ELR (cell line): ENCODE measurements at regions not wholly inside any gene's neighbourhood (a gene's known extent, or its start where the extent isn't known, plus 50 kb on each side); places are given as distances from the start of the nearest gene placed in this dataset.

ENCODE experiments used
- DNase-seq: peaks from one replicate; pipeline ENCODE4 v3.0.0-alpha.2; 2015; ENCODE audit warnings: low read depth

GRCh38 chr11:112587664-112588063 is 327.0 kb upstream of the PLET1 start:
- DNase-seq: no peak

- peak; percentile 84 for DNase-seq
These were observed 327.6 kb upstream of the PLET1 start for GRCh38 chr11:112588252-112588694.

DNA sequence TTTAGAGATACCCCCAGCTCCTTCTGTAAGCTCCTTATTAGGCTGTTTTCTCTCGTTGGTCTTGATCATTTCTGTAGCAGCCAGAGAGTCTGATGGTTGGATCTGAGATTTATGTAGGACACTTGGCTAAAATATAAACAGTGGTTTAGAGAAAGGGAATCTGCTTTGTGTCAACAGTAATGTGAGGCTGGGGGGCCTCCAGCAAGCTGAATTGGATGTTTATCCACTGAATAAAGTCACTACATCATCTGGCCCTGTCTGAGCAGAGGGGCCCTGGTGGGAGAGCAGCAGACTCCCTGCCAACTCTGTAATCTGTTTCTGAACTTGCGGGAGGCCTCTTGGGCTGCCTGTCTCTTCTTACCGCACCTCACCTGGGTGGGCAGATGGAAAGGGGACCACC is 328.5 kb upstream of the PLET1 start:
- DNase-seq: no peak

DNA sequence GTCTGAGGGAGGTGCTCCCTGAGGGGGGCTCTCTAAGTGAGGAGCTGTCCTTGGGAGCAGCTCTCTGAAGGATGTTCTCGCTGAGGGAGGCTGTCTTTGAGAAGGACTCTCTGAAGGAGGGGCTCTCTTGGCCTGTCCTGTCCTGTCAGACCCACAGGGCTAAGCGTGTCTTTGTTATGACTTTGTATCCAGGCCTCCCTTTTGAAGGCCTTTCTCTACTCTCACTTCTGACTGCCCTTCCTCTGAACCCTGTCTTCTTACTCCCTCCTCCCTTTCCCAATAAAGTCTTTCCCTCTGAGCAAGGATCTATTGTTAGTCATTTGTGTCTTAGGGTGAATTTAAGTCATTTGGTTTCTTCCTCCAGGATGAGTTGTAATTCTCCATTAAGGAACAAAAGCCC is 330.1 kb upstream of the PLET1 start:
- no peak for DNase-seq

DNA sequence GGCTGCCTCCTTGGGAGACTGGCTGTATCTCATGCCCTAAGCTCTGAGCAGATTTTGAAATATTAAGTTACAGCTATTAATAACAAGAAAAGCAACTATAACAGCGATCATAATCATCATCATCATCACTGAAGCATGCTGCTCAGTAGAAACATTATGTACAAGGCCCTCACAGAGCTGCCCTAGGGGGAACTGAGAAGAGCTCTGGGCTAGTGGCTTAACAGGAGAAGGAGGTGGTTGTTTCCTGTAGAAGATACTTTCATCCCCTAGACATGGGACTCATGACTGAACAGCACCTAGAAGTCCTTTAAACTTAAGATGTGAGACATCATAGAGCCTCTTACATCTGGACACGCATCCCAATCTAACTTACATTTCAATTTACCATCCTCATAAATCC is 332.8 kb upstream of the PLET1 start:
- DNase-seq: no peak

- no peak for DNase-seq
These were observed 335.7 kb upstream of the PLET1 start for GRCh38 chr11:112596324-112596723.

- DNase-seq: no peak
These were observed 336.7 kb upstream of the PLET1 start for GRCh38 chr11:112597286-112597790.

DNA sequence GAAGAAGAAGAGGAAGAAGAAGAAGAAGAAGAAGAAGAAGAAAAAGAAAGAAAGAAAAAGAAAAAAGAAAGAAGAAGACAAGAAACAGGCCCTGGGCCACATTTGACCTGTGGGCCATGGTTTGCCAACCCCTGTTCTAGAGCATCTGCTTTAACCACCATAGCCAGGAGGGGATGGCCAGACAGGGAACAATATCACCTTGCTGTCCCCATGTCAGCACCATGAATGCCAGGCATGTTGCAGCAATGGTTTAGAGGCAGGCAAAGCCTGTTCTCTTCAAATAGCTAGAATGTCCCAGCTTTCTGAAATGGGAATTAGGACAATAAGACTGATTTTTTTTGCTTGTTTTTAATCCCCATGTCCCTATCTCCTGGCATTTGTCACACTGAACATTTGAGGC is 338.6 kb upstream of the PLET1 start:
- no peak for DNase-seq

GRCh38 chr11:112599856-112600533 is 339.3 kb upstream of the PLET1 start:
- DNase-seq: no peak

GRCh38 chr11:112605093-112605666 is 344.5 kb upstream of the PLET1 start:
- DNase-seq: peak; percentile 23

- no peak for DNase-seq
These were observed 346.0 kb upstream of the PLET1 start for GRCh38 chr11:112606656-112607055.

GRCh38 chr11:112608509-112608908 is 347.8 kb upstream of the PLET1 start:
- DNase-seq: no peak

DNA sequence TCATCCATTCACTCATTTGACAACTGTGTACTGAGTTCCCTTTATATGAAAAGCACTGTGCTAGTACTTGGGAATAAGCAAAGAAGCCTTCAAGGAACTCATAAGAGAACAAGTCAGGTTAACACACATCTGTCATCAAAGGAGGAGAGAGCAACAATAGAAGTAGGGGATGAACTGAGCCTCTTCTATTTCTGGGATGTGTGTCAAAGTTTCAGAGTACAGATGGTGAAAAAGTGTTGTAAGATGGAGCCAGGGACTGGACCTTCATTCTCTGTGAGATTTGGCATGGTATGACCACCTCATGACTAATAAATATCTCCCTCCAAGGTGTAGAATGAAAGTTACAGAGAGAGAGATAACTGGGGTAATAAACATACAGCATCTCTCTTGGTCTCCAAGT is 349.8 kb upstream of the PLET1 start:
- peak; percentile 14 for DNase-seq

DNA sequence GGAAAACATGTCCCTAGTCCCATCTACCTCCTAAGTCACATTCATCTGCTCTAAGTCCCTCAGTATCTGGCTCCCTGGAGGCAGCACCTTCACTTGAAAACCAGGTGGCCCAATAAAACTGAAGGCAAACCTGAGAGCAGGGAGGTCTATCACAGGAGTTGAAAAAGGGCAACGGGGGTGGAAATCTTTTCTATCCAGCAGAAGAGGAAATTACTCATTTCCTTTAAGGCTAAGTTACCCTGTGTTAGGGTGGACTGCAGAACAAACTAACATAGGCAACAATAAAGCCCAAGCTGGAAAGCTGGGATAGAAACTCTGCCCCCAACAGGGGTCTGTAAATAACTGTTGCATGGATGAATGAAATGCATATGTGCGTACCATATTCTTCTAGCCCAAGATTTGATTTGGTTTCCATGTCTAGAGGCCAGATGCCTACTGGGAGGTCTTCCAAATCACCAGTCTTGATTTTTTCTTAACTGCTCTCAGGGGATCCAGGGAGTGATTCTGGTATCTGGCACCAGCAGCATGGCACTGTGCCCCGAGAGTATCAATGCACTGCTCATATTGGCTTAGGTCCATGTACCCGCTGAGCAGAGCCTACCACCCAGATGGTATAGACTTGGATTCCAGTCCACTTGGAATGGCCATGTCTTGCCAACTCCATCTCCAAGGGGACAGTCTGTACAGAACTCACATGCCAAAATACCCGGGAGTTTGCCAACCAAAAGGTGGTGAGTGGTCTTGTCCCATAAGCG is 350.0 kb upstream of the NCAM1 start:
- peak; percentile 52 for DNase-seq

DNA sequence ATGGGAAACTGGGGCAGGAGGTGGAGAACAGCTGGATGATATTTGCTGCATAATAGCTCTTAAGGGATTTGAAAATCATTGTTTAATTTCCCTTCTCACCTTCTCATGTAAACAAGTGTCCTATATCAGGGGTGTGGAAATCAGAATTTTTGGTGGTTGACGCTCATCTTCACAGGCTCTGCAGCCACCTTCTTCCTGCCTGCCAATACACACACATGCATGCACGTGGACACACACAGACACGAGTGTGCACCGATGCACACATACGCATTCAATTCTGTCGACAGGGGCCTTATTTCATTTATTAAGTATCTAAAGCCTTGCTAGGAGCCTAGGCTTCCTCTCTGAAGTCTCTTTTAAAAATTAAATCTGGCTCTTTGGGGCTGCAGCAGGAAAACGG is 349.4 kb upstream of the NCAM1 start:
- no peak for DNase-seq

GRCh38 chr11:112612250-112612849 is 348.9 kb upstream of the NCAM1 start:
- no peak for DNase-seq

DNA sequence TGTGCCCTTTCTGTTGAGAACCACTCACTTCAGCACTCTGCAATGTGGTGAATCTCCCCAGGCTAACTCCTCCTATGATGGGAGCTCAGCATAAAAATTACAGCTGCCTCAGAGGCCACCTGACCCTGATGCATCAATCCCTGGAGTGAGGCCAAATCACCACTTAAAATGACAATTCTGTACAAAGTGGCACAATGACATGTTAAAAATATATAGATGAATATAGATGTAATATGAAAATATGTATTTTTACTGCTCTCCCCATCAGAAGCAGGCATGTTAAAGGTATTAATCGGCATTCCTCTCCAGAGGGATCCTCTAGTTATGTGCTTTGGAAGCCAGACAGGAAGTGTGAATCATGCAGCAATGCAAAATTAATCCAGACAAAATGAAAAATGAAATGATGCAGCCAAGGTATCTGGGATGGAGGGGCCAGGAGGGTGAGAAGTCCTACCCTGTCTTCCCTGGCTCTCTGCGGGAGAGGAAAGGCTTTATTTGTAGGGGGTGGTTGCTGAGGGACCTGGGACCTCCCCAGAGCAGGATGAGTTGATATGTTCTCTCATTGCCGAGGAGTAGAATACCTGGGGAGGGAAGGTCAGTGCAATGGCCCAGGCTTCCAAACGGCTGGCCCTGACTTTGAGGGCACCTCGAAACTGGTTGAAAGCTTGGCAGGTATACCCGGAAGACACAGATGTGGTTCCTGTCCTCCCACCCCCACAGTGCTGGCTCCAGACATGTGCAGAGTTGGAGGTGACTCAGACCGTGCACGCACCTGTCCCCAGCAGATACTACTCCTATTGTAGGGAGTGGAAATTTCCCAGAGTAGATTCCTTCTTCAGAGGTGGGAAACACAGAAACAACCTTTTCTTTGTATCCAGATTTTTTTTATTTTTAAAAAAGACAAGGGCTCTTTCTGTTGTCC is 347.9 kb upstream of the NCAM1 start:
- DNase-seq: peak; percentile 64

GRCh38 chr11:112614605-112615004 is 346.6 kb upstream of the NCAM1 start:
- DNase-seq: no peak

DNA sequence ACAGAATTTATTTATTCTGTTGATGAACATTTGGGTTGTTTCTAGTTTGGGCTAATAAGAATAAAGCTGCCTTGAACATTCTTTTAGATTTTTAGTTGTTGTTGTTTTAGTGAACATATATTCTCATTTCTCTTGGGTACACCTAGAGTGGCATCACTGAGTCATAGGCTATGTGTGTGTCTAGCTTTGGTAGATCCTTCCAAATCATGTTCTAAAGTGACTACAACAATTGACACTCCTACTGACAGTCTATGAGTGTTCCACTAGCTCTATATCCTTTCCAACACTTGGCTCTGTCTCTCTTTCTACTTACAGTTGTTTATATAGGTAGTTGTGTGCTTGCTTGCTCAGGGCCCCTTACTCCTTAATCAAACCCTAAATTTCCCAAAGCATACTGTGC is 346.0 kb upstream of the NCAM1 start:
- no peak for DNase-seq

DNA sequence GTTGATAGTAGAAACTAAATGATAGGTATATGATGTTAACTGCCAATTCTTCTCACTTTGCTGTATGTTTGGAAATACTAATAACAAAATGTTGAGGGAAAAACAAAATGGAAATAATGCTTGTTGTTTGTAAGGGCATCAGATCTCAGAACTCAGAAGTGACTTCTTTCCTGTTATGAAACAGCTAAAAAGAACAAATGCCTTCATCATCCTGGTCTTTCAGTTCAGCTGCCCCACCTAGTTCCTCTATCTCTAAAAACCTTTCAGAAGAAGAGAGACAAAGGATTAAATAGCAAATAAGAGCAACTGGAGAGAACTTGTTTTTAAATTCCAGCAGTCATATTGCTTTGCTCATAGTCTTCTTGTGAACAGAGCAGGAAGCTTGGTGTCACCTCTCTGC is 345.3 kb upstream of the NCAM1 start:
- no peak for DNase-seq

DNA sequence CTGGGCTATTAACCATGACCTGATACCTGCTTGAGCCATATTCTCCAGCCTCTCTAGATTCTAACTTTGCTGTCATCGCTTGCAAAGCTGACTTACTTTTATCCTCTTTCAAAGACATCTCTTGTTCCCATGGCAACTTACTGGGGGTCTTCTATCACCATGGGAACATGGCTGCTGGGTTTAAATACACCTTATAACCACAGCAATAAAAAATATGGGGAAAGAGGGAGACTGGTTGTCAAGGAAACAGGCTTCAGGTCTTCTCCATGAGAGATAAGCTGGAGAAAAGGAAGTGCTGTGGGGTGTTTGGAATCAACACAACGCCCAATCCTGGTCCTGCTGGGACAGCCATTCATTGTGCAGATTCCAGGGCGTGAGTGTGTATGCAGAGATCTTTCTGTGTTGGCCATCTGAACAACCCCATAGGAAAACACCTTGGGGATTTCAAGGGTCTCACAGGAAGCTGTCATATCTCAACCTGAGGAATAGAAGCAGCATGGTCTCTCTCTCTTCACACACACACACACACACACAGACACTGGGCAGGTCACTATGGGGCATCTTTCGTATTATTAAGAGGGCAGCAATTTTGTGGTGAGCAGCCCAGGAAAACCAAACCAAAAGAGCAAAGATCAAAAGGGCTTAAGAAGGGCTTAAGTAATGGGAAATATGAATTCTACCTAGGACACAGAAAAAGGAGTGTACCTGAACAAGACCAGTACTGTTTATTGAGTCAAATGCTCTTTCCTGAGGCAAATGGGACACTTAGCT is 344.7 kb upstream of the NCAM1 start:
- DNase-seq: no peak
